ENCODE measurements at regions not wholly inside any gene's neighbourhood (a gene's known extent, or its start where the extent isn't known, plus 50 kb on each side); places are given as distances from the start of the nearest gene placed in this dataset.

DNA sequence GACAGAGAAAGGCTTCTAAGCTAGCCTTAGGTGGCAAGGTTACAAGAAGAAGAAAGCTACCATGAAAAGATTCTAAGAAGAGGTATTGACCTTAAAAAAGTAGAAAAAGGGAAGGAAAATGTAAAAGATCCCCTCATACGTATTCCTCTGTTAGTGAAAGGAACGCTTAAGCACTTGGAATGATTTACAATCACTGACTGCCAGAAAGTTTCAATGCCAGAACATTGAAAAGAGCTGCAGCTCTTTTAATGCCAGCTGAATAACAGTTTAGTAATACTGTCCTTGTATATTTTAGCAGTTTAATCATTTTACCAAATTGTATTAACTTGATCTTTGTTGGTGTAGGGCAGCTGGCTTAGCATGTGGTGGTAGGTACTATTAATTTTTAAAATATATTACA lies 650.7 kb downstream of the FAM181B start:
- WGBS (ENCODE audit: low lambda C conversion rate), result 5% methylated on average over 2 of the region's 2 CpGs
- Histone ChIP-seq H3K9me3 (ENCODE audit: low read length) (no peaks in the 10 kb centered on the region), H2AFZ (ENCODE audit: low read length) (no peak overlapping the region), H3K36me3 (replicated peaks in 1 of 2; ENCODE audit: control insufficient read depth in 1 of 2, insufficient read depth in 2 of 2, low read length in 2 of 2) (no peaks in the 10 kb centered on the region), H3K4me2 (ENCODE audit: low read depth, low read length) (no peak overlapping the region), H3K79me2 (ENCODE audit: insufficient read depth, low read length) (no peaks in the 10 kb centered on the region), H4K20me1 (ENCODE audit: insufficient read depth, low read length) (no peaks in the 10 kb centered on the region), H3K27ac (ENCODE audit: extremely low read length, insufficient read depth, low read length) (no peak overlapping the region), H3K27me3 (ENCODE audit: control insufficient read depth in 1 of 2, insufficient read depth in 2 of 2, low read length in 2 of 2) (no peaks in the 10 kb centered on the region), H3K4me3 (replicated peaks in 1 of 3; ENCODE audit: insufficient read depth in 1 of 3, low read depth in 2 of 3, low read length in 3 of 3) (no peak overlapping the region), H3K4me1 (ENCODE audit: insufficient read depth, low read length) (no peaks in the 10 kb centered on the region), H3K9ac (ENCODE audit: insufficient read depth, low read depth, low read length) (no peak overlapping the region)
- BruUV-seq (replicated peaks), result no TSS peak
- ChIA-PET POLR2A (no interaction called here), CTCF (ENCODE audit: low intra/inter-chr PET ratio, low total read pairs) (no interaction called here)
- in situ Hi-C loops (cut with HindIII; ENCODE audit: extremely low pct_ligation_motif_present, low pct_unique_long_range_greater_than_20kb), result no loop called here
- DNase-seq (ENCODE audit: low spot score), result no peak
- no peak for ATAC-seq
- TF ChIP-seq, protein P1, sequence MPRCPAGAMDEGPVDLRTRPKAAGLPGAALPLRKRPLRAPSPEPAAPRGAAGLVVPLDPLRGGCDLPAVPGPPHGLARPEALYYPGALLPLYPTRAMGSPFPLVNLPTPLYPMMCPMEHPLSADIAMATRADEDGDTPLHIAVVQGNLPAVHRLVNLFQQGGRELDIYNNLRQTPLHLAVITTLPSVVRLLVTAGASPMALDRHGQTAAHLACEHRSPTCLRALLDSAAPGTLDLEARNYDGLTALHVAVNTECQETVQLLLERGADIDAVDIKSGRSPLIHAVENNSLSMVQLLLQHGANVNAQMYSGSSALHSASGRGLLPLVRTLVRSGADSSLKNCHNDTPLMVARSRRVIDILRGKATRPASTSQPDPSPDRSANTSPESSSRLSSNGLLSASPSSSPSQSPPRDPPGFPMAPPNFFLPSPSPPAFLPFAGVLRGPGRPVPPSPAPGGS (CRISPR knock-in tag; IDR thresholded peaks at IDR 0.05), result no peak
- TF ChIP-seq, protein P2, sequence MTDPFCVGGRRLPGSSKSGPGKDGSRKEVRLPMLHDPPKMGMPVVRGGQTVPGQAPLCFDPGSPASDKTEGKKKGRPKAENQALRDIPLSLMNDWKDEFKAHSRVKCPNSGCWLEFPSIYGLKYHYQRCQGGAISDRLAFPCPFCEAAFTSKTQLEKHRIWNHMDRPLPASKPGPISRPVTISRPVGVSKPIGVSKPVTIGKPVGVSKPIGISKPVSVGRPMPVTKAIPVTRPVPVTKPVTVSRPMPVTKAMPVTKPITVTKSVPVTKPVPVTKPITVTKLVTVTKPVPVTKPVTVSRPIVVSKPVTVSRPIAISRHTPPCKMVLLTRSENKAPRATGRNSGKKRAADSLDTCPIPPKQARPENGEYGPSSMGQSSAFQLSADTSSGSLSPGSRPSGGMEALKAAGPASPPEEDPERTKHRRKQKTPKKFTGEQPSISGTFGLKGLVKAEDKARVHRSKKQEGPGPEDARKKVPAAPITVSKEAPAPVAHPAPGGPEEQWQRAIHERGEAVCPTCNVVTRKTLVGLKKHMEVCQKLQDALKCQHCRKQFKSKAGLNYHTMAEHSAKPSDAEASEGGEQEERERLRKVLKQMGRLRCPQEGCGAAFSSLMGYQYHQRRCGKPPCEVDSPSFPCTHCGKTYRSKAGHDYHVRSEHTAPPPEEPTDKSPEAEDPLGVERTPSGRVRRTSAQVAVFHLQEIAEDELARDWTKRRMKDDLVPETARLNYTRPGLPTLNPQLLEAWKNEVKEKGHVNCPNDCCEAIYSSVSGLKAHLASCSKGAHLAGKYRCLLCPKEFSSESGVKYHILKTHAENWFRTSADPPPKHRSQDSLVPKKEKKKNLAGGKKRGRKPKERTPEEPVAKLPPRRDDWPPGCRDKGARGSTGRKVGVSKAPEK (CRISPR knock-in tag; IDR thresholded peaks at IDR 0.05; ENCODE audit: borderline replicate concordance), result no peak
- no peak for FAIRE-seq
- intact Hi-C loops (cut with micrococcal nuclease; ENCODE audit: unreplicated experiment), result no loop called here

DNA sequence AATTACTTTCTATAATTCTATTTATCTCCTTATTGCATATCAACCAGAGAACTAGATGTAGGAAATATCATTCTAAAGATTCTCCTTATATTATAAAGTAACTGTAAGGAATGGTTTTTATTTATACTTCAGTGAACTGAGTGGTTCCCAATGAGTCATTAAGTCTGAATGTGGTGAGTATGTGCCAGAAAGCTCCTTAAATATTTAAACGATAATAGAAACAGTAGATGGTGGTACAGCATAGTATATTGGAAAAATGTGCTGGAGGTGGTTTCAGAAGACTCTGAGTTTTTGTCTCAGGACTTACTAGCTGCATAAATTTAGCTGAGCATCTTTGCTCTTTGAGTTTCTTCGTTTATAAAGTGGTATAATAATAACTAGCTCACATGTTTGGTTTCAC lies 653.5 kb downstream of the FAM181B start:
- in situ Hi-C loops (cut with HindIII; ENCODE audit: extremely low pct_ligation_motif_present, low pct_unique_long_range_greater_than_20kb), result no loop called here
- TF ChIP-seq, protein P3, sequence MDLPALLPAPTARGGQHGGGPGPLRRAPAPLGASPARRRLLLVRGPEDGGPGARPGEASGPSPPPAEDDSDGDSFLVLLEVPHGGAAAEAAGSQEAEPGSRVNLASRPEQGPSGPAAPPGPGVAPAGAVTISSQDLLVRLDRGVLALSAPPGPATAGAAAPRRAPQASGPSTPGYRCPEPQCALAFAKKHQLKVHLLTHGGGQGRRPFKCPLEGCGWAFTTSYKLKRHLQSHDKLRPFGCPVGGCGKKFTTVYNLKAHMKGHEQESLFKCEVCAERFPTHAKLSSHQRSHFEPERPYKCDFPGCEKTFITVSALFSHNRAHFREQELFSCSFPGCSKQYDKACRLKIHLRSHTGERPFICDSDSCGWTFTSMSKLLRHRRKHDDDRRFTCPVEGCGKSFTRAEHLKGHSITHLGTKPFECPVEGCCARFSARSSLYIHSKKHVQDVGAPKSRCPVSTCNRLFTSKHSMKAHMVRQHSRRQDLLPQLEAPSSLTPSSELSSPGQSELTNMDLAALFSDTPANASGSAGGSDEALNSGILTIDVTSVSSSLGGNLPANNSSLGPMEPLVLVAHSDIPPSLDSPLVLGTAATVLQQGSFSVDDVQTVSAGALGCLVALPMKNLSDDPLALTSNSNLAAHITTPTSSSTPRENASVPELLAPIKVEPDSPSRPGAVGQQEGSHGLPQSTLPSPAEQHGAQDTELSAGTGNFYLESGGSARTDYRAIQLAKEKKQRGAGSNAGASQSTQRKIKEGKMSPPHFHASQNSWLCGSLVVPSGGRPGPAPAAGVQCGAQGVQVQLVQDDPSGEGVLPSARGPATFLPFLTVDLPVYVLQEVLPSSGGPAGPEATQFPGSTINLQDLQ (CRISPR knock-in tag; IDR thresholded peaks at IDR 0.05), result no peak
- TF ChIP-seq, protein P4, sequence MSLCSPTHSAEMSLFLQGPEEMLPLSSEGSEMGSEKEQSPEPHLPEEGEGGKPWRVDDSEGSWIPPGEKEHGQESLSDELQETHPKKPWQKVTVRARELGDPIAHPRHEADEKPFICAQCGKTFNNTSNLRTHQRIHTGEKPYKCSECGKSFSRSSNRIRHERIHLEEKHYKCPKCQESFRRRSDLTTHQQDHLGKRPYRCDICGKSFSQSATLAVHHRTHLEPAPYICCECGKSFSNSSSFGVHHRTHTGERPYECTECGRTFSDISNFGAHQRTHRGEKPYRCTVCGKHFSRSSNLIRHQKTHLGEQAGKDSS (CRISPR knock-in tag; IDR thresholded peaks at IDR 0.05; ENCODE audit: borderline replicate concordance, low read depth), result no peak
- no peak for TF ChIP-seq JUN (CRISPR knock-in tag; IDR thresholded peaks at IDR 0.05)
- no peak for TF ChIP-seq ZNF678 (CRISPR knock-in tag; IDR thresholded peaks at IDR 0.05)
- TF ChIP-seq CCAR2 (optimal IDR thresholded peaks at IDR 0.05; ENCODE audit: low read depth, low read length), result no peak

More for the DNA sequence above, 653.5 kb downstream of the FAM181B start:
- Histone ChIP-seq H3K4me2 (ENCODE audit: low read depth, low read length) (no peak overlapping the region), H3K27me3 (ENCODE audit: control insufficient read depth in 1 of 2, insufficient read depth in 2 of 2, low read length in 2 of 2) (no peaks in the 10 kb centered on the region), H3K4me1 (ENCODE audit: insufficient read depth, low read length) (no peaks in the 10 kb centered on the region), H3K36me3 (replicated peaks in 1 of 2; ENCODE audit: control insufficient read depth in 1 of 2, insufficient read depth in 2 of 2, low read length in 2 of 2) (no peaks in the 10 kb centered on the region), H3K79me2 (ENCODE audit: insufficient read depth, low read length) (no peaks in the 10 kb centered on the region), H3K9me3 (ENCODE audit: low read length) (no peaks in the 10 kb centered on the region), H3K4me3 (replicated peaks in 1 of 3; ENCODE audit: insufficient read depth in 1 of 3, low read depth in 2 of 3, low read length in 3 of 3) (no peak overlapping the region), H4K20me1 (ENCODE audit: insufficient read depth, low read length) (no peaks in the 10 kb centered on the region), H3K9ac (ENCODE audit: insufficient read depth, low read depth, low read length) (no peak overlapping the region), H2AFZ (ENCODE audit: low read length) (no peak overlapping the region), H3K27ac (ENCODE audit: extremely low read length, insufficient read depth, low read length) (no peak overlapping the region)
- ChIA-PET POLR2A (no interaction called here), CTCF (ENCODE audit: low intra/inter-chr PET ratio, low total read pairs) (no interaction called here)
- DNase-seq (ENCODE audit: low spot score) (no peak), FAIRE-seq (no peak), ATAC-seq (no peak)
- no TSS peak for BruUV-seq (replicated peaks)
- intact Hi-C loops (cut with micrococcal nuclease; ENCODE audit: unreplicated experiment), result no loop called here
- 4% methylated on average over 2 of the region's 2 CpGs for WGBS (ENCODE audit: low lambda C conversion rate)
